ENCODE measurements at regions not wholly inside any gene's neighbourhood (a gene's known extent, or its start where the extent isn't known, plus 50 kb on each side); places are given as distances from the start of the nearest gene placed in this dataset.
"Not testable (repeated sequence)": the region's sequence is repeated elsewhere in the genome, so short reads cannot be mapped to it uniquely, and the experiment has no call there.

DNA sequence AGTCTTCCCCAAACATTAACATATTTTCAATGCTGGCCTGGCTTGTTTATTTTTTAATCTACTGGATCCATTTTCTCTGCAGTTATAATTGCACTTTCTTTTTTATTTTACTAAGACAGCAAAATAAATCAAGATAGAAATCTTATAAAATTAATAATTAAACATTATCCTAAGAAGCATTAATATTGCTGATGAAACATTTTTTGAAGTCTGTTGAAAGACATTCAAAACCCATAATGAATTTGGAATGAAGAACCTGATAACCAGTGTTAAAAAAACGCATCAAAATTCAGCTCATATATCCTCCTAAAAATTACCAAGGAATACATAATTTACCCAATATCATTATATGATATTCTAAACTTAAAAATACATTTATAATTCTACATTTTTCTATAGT lies 675.7 kb upstream of the PRMT6 start:
- ChIA-PET CTCF (no interaction called here), POLR2A (no interaction called here)
- Histone ChIP-seq H3K4me2 (ENCODE audit: insufficient read depth, low read length) (no peak overlapping the region), H3K79me2 (ENCODE audit: control insufficient read depth, insufficient read depth, low read length) (no peaks in the 10 kb centered on the region), H3K9me3 (replicated peaks; ENCODE audit: control insufficient read depth, insufficient read depth, low read length) (no peaks in the 10 kb centered on the region), H3K9ac (replicated peaks; ENCODE audit: extremely low read depth, insufficient read depth, low read length) (no peak overlapping the region), H3K4me1 (ENCODE audit: control insufficient read depth, extremely low read depth, insufficient read depth, low read length) (no peaks in the 10 kb centered on the region), H3K36me3 (ENCODE audit: control insufficient read depth in 2 of 2, extremely low read depth in 1 of 2, insufficient read depth in 2 of 2, low read length in 2 of 2) (no peaks in the 10 kb centered on the region), H3K27ac (ENCODE audit: insufficient read depth, low read depth, low read length) (no peak overlapping the region), H4K20me1 (replicated peaks; ENCODE audit: control insufficient read depth, extremely low read depth, insufficient read depth, low read length) (no peaks in the 10 kb centered on the region), H2AFZ (ENCODE audit: low read depth, low read length) (no peak overlapping the region), H3K9me1 (replicated peaks; ENCODE audit: control insufficient read depth, extremely low read depth, insufficient read depth, low read length) (no peaks in the 10 kb centered on the region), H3K4me3 (replicated peaks in 1 of 3; ENCODE audit: insufficient read depth in 1 of 3, low read depth in 1 of 3, low read length in 3 of 3) (no peak overlapping the region), H3K27me3 (ENCODE audit: control insufficient read depth in 2 of 2, insufficient read depth in 2 of 2, low read length in 2 of 2) (no peaks in the 10 kb centered on the region)
- FAIRE-seq (no peak), DNase-seq (ENCODE audit: low read depth, low spot score) (no peak)
- BruUV-seq (replicated peaks): no TSS peak
- no peak for TF ChIP-seq GATA2 (IDR thresholded peaks at IDR 0.05; ENCODE audit: insufficient read depth, insufficient read length, low read depth, low read length)
- TF ChIP-seq POLR2AphosphoS5 (IDR thresholded peaks at IDR 0.05; ENCODE audit: insufficient read depth, low read depth, low read length): no peak
- TF ChIP-seq FOS (IDR thresholded peaks at IDR 0.05; ENCODE audit: borderline replicate concordance, insufficient read depth, low read length): no peak
- no peak for TF ChIP-seq EZH2 (IDR thresholded peaks at IDR 0.05; ENCODE audit: borderline replicate concordance, low read depth, low read length, severe bottlenecking)
- TF ChIP-seq POLR2A (IDR thresholded peaks at IDR 0.05; ENCODE audit: low read depth, low read length): no peak
- TF ChIP-seq MYC (IDR thresholded peaks at IDR 0.05; ENCODE audit: low read depth, low read length): no peak
- no peak for TF ChIP-seq JUN (IDR thresholded peaks at IDR 0.05; ENCODE audit: borderline replicate concordance, insufficient read depth, insufficient read length, low read depth)
- TF ChIP-seq, protein P1, sequence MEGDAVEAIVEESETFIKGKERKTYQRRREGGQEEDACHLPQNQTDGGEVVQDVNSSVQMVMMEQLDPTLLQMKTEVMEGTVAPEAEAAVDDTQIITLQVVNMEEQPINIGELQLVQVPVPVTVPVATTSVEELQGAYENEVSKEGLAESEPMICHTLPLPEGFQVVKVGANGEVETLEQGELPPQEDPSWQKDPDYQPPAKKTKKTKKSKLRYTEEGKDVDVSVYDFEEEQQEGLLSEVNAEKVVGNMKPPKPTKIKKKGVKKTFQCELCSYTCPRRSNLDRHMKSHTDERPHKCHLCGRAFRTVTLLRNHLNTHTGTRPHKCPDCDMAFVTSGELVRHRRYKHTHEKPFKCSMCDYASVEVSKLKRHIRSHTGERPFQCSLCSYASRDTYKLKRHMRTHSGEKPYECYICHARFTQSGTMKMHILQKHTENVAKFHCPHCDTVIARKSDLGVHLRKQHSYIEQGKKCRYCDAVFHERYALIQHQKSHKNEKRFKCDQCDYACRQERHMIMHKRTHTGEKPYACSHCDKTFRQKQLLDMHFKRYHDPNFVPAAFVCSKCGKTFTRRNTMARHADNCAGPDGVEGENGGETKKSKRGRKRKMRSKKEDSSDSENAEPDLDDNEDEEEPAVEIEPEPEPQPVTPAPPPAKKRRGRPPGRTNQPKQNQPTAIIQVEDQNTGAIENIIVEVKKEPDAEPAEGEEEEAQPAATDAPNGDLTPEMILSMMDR (IDR thresholded peaks at IDR 0.05; ENCODE audit: extremely low read depth in 1 of 2, insufficient read depth in 1 of 2, low read depth in 1 of 2, low read length in 2 of 2): no peak
- TF ChIP-seq, protein P2, sequence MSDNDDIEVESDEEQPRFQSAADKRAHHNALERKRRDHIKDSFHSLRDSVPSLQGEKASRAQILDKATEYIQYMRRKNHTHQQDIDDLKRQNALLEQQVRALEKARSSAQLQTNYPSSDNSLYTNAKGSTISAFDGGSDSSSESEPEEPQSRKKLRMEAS (IDR thresholded peaks at IDR 0.05; ENCODE audit: insufficient read depth, insufficient read length): no peak
- intact Hi-C loops (cut with micrococcal nuclease) (no loop called here), dilution Hi-C loops (cut with MboI; ENCODE audit: extremely low pct_ligation_motif_present, low sequenced_read_pairs) (no loop called here)

DNA sequence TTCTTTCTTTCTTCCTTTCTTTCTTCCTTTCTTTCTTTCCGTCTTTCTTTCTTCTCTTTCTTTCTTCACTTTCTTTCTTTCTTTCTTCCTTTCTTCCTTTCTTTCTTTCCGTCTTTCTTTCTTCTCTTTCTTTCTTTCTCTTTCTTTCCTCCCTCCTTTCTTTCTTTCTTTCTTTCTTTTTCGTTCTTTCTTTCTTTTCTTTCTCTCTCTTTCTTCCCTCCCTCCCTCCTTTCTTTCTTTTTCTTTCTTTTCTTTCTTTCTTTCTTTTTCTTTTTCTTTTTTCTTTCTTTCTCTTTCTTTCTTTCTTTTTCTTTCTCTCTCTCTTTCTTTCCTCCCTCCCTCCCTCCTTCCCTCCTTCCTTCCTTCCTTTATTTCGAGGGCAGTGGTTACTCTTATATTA lies 667.3 kb upstream of the PRMT6 start:
- H3K4me2 ChIP-seq (ENCODE audit: insufficient read depth, low read length); BruUV-seq (replicated peaks); DNase-seq (ENCODE audit: low read depth, low spot score); H2AFZ ChIP-seq (ENCODE audit: low read depth, low read length); POLR2A ChIA-PET; dilution Hi-C loops (cut with MboI; ENCODE audit: extremely low pct_ligation_motif_present, low sequenced_read_pairs); FAIRE-seq; CTCF ChIA-PET; H3K79me2 ChIP-seq (ENCODE audit: control insufficient read depth, insufficient read depth, low read length); H3K27ac ChIP-seq (ENCODE audit: insufficient read depth, low read depth, low read length); H3K9me3 ChIP-seq (replicated peaks; ENCODE audit: control insufficient read depth, insufficient read depth, low read length); H4K20me1 ChIP-seq (replicated peaks; ENCODE audit: control insufficient read depth, extremely low read depth, insufficient read depth, low read length); H3K27me3 ChIP-seq (ENCODE audit: control insufficient read depth in 2 of 2, insufficient read depth in 2 of 2, low read length in 2 of 2); H3K9ac ChIP-seq (replicated peaks; ENCODE audit: extremely low read depth, insufficient read depth, low read length); H3K4me1 ChIP-seq (ENCODE audit: control insufficient read depth, extremely low read depth, insufficient read depth, low read length); H3K4me3 ChIP-seq (replicated peaks in 1 of 3; ENCODE audit: insufficient read depth in 1 of 3, low read depth in 1 of 3, low read length in 3 of 3); intact Hi-C loops (cut with micrococcal nuclease); H3K36me3 ChIP-seq (ENCODE audit: control insufficient read depth in 2 of 2, extremely low read depth in 1 of 2, insufficient read depth in 2 of 2, low read length in 2 of 2); H3K9me1 ChIP-seq (replicated peaks; ENCODE audit: control insufficient read depth, extremely low read depth, insufficient read depth, low read length): not testable (repeated sequence)

Measured in endothelial cell of umbilical vein (primary cell).